Fibroblast of pulmonary artery (primary cell): ENCODE measurements at regions not wholly inside any gene's neighbourhood (a gene's known extent, or its start where the extent isn't known, plus 50 kb on each side); places are given as distances from the start of the nearest gene placed in this dataset.

ENCODE experiments used
- DNase-seq: peaks from one replicate; pipeline ENCODE4 v3.0.0-alpha.2; 2010; ENCODE audit warnings: low read depth
- H3K4me3 ChIP-seq: replicated peaks from 2 replicates; pipeline ENCODE4 v1.5.1; 2011; ENCODE audit warnings: low read depth, mild to moderate bottlenecking, control low read depth, low read length, moderate library complexity
- TF ChIP-seq, protein P1 (sequence below): IDR thresholded peaks from 2 replicates; pipeline ENCODE4 v1.5.1; 2011; ENCODE audit warnings: mild to moderate bottlenecking, control low read depth, low read length, inconsistent platforms; ENCODE audit errors: missing control alignments

DNA sequence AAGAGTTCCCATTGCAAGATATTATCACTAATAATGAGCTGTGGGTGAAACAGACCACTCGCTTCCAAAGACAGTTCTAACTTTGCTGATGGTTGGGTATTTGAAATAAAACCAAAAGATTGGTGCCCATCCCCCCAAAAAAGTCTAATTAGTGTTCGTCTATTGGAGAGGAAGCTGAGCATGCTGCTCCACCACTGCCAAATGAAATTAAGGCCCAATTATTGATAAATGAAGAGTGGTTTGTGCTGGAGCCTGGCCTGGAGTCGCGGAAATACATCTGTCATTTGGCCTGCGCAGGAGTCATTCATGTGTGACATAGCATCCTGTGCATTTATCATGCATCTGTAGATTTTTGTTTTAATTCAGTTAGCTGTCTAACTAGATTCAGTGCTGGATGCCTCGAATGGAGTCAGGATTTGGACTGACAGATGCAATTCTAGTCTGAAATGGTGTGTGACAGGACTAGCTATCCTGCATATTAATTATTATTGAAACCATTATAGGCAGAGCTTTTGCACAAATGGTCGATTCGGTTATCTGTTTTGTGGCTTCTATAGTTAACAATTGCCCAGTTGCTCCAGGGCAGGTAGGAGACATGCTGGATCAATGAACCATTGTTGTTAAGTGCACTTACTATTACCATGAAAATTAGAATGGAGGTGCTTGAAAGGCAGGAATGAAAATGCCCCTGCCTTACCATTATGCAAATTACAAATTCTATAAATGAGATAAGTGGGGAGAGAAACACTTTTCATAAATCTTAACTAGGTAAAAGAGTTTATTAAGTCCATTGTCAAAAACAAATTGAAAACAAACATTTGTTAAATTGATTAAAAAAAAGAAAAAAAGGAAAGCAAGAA, 450.4 kb upstream of the TCF4 start:
- no peak for DNase-seq
- no peak overlapping the region for H3K4me3 ChIP-seq
- TF ChIP-seq, protein P1, sequence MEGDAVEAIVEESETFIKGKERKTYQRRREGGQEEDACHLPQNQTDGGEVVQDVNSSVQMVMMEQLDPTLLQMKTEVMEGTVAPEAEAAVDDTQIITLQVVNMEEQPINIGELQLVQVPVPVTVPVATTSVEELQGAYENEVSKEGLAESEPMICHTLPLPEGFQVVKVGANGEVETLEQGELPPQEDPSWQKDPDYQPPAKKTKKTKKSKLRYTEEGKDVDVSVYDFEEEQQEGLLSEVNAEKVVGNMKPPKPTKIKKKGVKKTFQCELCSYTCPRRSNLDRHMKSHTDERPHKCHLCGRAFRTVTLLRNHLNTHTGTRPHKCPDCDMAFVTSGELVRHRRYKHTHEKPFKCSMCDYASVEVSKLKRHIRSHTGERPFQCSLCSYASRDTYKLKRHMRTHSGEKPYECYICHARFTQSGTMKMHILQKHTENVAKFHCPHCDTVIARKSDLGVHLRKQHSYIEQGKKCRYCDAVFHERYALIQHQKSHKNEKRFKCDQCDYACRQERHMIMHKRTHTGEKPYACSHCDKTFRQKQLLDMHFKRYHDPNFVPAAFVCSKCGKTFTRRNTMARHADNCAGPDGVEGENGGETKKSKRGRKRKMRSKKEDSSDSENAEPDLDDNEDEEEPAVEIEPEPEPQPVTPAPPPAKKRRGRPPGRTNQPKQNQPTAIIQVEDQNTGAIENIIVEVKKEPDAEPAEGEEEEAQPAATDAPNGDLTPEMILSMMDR, result no peak

DNA sequence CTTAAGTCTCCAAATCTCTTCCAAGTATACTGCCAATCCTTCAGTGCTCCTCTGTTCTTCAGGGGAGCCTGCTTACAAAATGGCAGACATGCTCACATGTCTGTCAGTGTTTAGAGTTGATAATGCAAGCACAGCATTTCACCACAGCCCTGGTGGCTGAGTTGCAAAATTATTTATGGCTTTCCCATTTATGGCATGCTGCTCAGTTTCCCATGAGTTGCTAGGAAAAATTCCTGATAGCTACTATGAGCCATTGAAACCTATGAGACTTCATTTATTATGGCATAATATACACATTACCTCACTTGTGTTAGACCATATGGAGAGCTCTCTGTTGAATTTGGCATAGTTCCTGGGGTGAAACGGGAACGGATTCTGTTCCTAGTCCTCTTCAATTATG, 448.7 kb upstream of the TCF4 start:
- peak; percentile 16 for DNase-seq

DNA sequence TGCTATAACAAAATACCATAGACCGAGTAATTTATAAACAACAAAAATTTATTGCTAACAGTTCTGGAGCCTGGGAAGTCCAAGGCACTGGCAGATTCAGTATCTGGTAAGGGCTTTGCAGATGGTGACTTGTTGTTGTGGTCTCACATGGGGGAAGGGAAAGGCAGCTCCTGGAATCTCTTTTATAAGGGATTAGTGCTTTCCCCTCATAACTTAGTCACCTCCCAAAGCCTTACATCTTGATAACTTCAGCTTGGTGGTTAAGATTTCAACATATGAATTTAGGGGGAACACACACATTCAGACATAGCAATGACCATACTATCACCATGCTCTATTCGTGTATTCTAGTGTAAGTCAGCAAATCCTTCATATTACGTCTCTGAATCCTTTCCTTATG, 447.6 kb upstream of the TCF4 start:
- H3K4me3 ChIP-seq, result no peak overlapping the region
- TF ChIP-seq, protein P1, result no peak
- DNase-seq, result no peak

More for the DNA sequence above, 448.7 kb upstream of the TCF4 start:
- H3K4me3 ChIP-seq, result no peak overlapping the region
- TF ChIP-seq, protein P1, result no peak

DNA sequence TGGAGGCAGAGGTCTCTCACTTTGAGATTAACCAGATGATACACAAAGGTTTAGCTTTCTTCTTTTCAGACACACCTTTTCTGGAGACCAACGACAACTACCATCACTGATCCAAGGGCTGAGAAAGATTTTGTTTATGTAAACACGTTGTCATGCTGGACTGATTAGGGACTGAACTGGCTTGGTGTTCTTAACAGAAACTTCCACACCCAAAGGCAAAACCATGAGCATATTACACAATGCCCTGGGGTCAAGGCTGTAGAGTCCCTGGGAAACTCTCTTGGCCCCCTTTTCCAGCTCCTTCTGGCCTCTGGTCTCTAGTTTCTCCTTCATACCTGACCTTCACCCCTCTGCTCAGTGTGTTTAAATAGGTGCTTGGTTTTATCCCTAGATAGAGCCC, 447.0 kb upstream of the TCF4 start:
- TF ChIP-seq, protein P1, result no peak
- DNase-seq, result no peak
- H3K4me3 ChIP-seq, result no peak overlapping the region

DNA sequence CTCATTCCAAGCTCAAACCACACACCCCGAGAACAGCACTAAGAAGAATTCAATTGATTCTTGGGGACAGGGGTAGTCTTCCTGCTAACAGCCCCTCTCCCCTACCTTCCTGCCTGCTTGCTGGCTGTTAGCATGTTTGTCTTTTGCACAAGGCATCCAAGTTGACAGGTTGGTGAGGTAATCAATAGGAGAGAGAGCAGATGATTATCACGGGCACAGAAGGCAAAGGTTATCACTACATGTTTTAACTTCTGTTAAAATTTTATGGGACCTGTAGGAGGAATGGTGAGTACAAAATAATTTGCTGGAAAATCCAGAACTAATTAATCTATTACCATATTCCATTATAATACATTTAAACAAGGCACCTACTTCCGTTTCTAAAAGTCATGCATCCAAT, 442.1 kb upstream of the TCF4 start:
- no peak for DNase-seq
- TF ChIP-seq, protein P1, result no peak
- no peak overlapping the region for H3K4me3 ChIP-seq

DNA sequence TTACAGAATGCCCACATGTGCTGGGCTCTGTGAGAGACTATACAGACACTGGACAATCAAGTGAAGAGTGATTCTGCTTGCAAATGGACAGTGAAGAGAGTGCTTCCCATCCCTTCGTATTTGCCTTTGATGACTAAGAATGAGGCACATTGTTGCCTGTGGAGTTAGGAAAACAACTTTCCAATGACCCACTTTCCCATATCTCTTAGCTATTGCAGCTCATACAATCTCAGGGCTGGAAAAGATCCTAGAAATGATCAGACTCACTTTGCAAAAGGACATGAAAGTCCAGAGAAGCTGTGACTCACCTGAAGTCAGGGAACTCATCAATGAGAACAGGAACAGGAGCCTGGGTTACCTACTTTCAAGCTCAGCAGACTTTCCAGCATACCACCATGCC, 440.5 kb upstream of the TCF4 start:
- peak; percentile 3 for DNase-seq
- TF ChIP-seq, protein P1, result no peak
- no peak overlapping the region for H3K4me3 ChIP-seq

DNA sequence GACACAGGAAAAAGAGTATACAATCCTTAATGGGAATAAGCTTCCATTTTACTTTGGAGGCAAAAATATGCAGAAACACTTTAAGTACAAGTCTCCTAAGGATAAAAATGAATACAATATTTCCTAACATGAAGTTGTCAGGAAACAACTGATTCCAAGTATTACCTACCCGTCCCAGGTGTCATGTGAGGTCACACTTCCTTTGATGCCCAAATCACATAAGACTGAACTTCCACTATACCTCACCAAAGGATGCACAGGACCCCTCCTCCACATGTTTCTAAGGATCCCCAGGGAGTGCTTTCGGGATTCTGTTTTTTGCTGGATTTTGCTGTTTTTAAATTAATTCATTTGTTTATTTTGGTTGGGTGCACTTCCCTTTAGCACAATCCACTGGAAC, 438.5 kb upstream of the TCF4 start:
- no peak for DNase-seq
- no peak overlapping the region for H3K4me3 ChIP-seq
- TF ChIP-seq, protein P1, result no peak
